Gastrocnemius medialis (tissue), 4 donors: ENCODE measurements at regions not wholly inside any gene's neighbourhood (a gene's known extent, or its start where the extent isn't known, plus 50 kb on each side); places are given as distances from the start of the nearest gene placed in this dataset.

Experiments used
- ATAC-seq, 2 donors: fragments of 150-250 bp; one replicate each; pipeline ENCODE4 v1.9.1; 2016
- DNase-seq, 2 donors: peaks; one replicate each; pipeline ENCODE4 v3.0.0-alpha.2; 2019
- H3K27ac ChIP-seq, 4 donors: fragments of 200-600 bp; sonication (generic); 1 replicate in 1 of 4; 2 replicates in 3 of 4; pipeline ENCODE4 v1.5.1; 2016 to 2018; ENCODE audit warnings: mild to moderate bottlenecking in 2 of 4, moderate library complexity in 1 of 4
- H3K27me3 ChIP-seq, 3 donors: fragments of 200-600 bp; sonication (generic) in 2 of 3; 1 replicate in 1 of 3; 2 replicates in 2 of 3; pipeline versions ENCODE4 v1.5.1 to v1.6.0; 2016 to 2019; ENCODE audit warnings: mild to moderate bottlenecking in 1 of 3, moderate library complexity in 1 of 3
- H3K36me3 ChIP-seq, 2 donors: fragments of 200-600 bp; sonication (generic) in 1 of 2; one replicate each; pipeline ENCODE4 v1.5.1; 2017 to 2018
- H3K4me1 ChIP-seq, 2 donors: fragments of 200-600 bp; sonication (generic) in 1 of 2; one replicate each; pipeline ENCODE4 v1.5.1; 2016 to 2017; ENCODE audit warnings: mild to moderate bottlenecking in 2 of 2
- H3K4me3 ChIP-seq, 4 donors: fragments of 200-600 bp; sonication (generic) in 3 of 4; 1 replicate in 1 of 4; 2 replicates in 3 of 4; pipeline ENCODE4 v1.5.1; 2016 to 2019; ENCODE audit warnings: mild to moderate bottlenecking in 2 of 4
- H3K9me3 ChIP-seq, 3 donors: fragments of 200-600 bp; sonication (generic) in 2 of 3; 1 replicate in 1 of 3; 2 replicates in 2 of 3; pipeline ENCODE4 v1.5.1; 2016 to 2019
- CTCF ChIP-seq, 5 experiments: fragments of 450-650 bp in 3 of 5; fragments of 200-600 bp in 2 of 5; sonication (generic) in 2 of 5; IDR thresholded peaks in 4 of 5; conservative IDR thresholded peaks in 1 of 5; 1 replicate in 4 of 5; 2 replicates in 1 of 5; pipeline ENCODE4 v1.5.1; 2016 to 2019; ENCODE audit warnings: antibody characterized with exemption in 5 of 5, mild to moderate bottlenecking in 3 of 5, moderate library complexity in 3 of 5
- POLR2A ChIP-seq, 2 donors: fragments of 450-650 bp; IDR thresholded peaks; one replicate each; pipeline ENCODE4 v1.6.1; 2017; ENCODE audit warnings: antibody characterized with exemption in 2 of 2, mild to moderate bottlenecking in 2 of 2, moderate library complexity in 2 of 2
- in situ Hi-C, 4 donors: fragments of 200-750 bp; cut with MboI; loops; one replicate each; pipeline versions ENCODE4 v1.15.0 to v1.8.0; 2017; ENCODE audit warnings: low sequenced_read_pairs in 4 of 4
- intact Hi-C: fragments of 100-400 bp; cut with DNase I; formaldehyde crosslinking; loops from one replicate; pipeline ENCODE4 v1.15.1; 2023; ENCODE audit warnings: low total_unique reads

DNA sequence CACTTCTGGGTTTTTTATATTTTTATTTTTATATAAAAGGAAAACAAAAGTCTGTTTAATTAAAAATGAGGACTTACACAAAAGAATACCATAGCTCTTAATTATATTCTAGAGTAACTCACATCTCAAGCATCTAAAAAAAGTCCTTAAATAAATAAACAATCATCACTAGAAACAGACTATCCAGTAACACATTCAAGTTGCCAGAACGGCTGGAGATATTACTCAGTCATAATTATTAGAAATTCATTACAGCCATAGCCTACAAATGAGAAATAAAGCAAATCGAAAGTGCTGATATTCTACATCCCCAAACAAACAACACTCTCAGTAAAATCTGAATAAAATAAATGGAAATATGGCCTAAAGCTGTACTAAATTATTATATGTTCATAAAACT, 182.5 kb upstream of the C11orf58 start:
- H3K27ac ChIP-seq = no peak overlapping the region
- no peak for DNase-seq
- TF ChIP-seq CTCF (IDR thresholded peaks at IDR 0.05 in 4 of 5, conservative IDR thresholded peaks at IDR 0.05 in 1 of 5) = no peak
- no peak for TF ChIP-seq POLR2A (IDR thresholded peaks at IDR 0.05)
- no peak for ATAC-seq
- H3K4me3 ChIP-seq = no peak overlapping the region
- in situ Hi-C loops = no loop called here
- H3K27me3 ChIP-seq = no peaks in the 10 kb centered on the region
- H3K9me3 ChIP-seq = no peaks in the 10 kb centered on the region
- intact Hi-C loops = no loop called here
- peaks cover 57 to 60% of the 10 kb centered on the region in 2 donors for H3K4me1 ChIP-seq
- no peaks in the 10 kb centered on the region for H3K36me3 ChIP-seq

DNA sequence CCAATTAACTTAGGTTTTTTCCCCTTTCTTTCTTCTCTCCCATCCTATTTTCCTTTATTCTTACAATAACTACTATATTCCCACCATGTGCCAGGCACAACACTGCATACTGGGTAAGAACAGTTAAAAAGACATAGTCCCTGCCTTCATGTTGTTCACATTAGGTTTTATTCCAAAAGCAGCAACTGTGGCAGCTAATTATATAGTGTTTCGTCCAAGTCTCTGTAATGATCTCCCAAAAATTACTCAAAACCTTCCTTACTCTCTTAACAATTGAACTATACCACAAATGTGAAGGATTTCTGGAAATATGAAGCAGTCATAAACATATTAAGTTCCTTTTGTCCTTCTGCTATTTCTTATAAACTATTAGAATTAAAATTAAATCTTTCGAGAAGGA, 184.1 kb upstream of the C11orf58 start:
- Histone ChIP-seq H3K4me3 (no peak overlapping the region), H3K36me3 (no peaks in the 10 kb centered on the region), H3K27me3 (no peaks in the 10 kb centered on the region), H3K9me3 (no peaks in the 10 kb centered on the region), H3K27ac (peak overlapping the region in 1 of 4 donors; percentile 39), H3K4me1 (peaks cover 50 to 52% of the 10 kb centered on the region in 2 donors)
- no peak for TF ChIP-seq CTCF (IDR thresholded peaks at IDR 0.05 in 4 of 5, conservative IDR thresholded peaks at IDR 0.05 in 1 of 5)
- TF ChIP-seq POLR2A (IDR thresholded peaks at IDR 0.05) = no peak
- ATAC-seq = no peak
- in situ Hi-C loops (no loop called here), intact Hi-C loops (no loop called here)
- no peak for DNase-seq

DNA sequence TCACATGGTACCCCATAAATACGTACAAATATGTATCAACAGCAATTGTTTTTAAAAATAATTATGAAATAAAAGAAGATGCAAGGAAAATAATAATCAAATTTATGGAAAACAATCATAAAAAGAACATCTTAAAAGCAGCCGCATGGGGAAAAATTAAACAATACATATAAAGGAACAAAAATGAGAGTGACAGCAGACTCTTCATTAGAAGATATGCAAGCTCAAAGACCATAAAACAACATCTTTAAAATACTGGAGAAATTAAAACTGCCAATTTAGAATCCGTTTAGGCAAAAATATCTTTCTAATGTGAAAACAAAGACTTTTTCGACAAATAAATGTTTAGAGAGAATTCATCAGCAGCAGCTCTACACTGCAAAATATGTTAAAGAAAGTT, 190.6 kb upstream of the C11orf58 start:
- DNase-seq (no peak), ATAC-seq (no peak)
- intact Hi-C loops (no loop called here), in situ Hi-C loops (no loop called here)
- no peaks in the 10 kb centered on the region for H3K27me3 ChIP-seq
- no peaks in the 10 kb centered on the region for H3K9me3 ChIP-seq
- no peaks in the 10 kb centered on the region for H3K36me3 ChIP-seq
- H3K4me3 ChIP-seq = no peak overlapping the region
- H3K4me1 ChIP-seq = peaks cover 0 to 4% of the 10 kb centered on the region in 2 donors
- H3K27ac ChIP-seq = no peak overlapping the region
- TF ChIP-seq POLR2A (IDR thresholded peaks at IDR 0.05) = no peak
- no peak for TF ChIP-seq CTCF (IDR thresholded peaks at IDR 0.05 in 4 of 5, conservative IDR thresholded peaks at IDR 0.05 in 1 of 5)

- intact Hi-C loops = no loop called here
- ATAC-seq = no peak
Observed at GRCh38 chr11:16543642-16544041, 187.3 kb upstream of the SOX6 start.

More at GRCh38 chr11:16543642-16544041, 187.3 kb upstream of the SOX6 start:
- H3K27ac ChIP-seq = no peak overlapping the region
- H3K4me1 ChIP-seq = peaks cover 0 to 9% of the 10 kb centered on the region in 2 donors
- no peaks in the 10 kb centered on the region for H3K27me3 ChIP-seq
- H3K36me3 ChIP-seq = no peaks in the 10 kb centered on the region
- TF ChIP-seq POLR2A (IDR thresholded peaks at IDR 0.05) (no peak), CTCF (IDR thresholded peaks at IDR 0.05 in 4 of 5, conservative IDR thresholded peaks at IDR 0.05 in 1 of 5) (no peak)
- H3K4me3 ChIP-seq = no peak overlapping the region
- in situ Hi-C loops = no loop called here
- no peak for DNase-seq
- H3K9me3 ChIP-seq = no peaks in the 10 kb centered on the region
